GM23338 (cell line): ENCODE measurements at regions not wholly inside any gene's neighbourhood (a gene's known extent, or its start where the extent isn't known, plus 50 kb on each side); places are given as distances from the start of the nearest gene placed in this dataset.

ENCODE experiments used
- ATAC-seq: fragments of 200-7000 bp; cut with Tn5 transposase; 3 replicates; pipeline ENCODE4 v1.9.1; 2020
- DNase-seq: peaks from one replicate; pipeline ENCODE4 v3.0.0-alpha.2; 2015; ENCODE audit warnings: low spot score
- H2AFZ ChIP-seq: fragments of 200-600 bp; sonication (generic); 2 replicates; pipeline ENCODE4 v1.8.0; 2016; ENCODE audit warnings: antibody characterized with exemption, mild to moderate bottlenecking, moderate library complexity
- H3F3A ChIP-seq: fragments of 200-600 bp; sonication (generic); replicated peaks from 2 replicates; pipeline ENCODE4 v1.8.0; 2017; ENCODE audit warnings: antibody characterized with exemption, mixed run types, low read depth
- H3K27ac ChIP-seq: fragments of 200-600 bp; sonication (generic); 2 replicates; pipeline ENCODE4 v1.6.1; 2016; ENCODE audit warnings: low read depth
- H3K27me3 ChIP-seq: fragments of 200-600 bp; sonication (generic); 2 replicates; pipeline ENCODE4 v1.8.0; 2016; ENCODE audit warnings: mild to moderate bottlenecking, mixed run types, moderate library complexity; ENCODE audit not compliant: insufficient read depth
- H3K36me3 ChIP-seq: fragments of 200-600 bp; sonication (generic); 2 replicates; pipeline ENCODE4 v1.8.0; 2016; ENCODE audit warnings: mild to moderate bottlenecking; ENCODE audit not compliant: insufficient read depth
- H3K4me1 ChIP-seq: fragments of 200-600 bp; sonication (generic); 2 replicates; pipeline ENCODE4 v1.8.0; 2016; ENCODE audit warnings: mild to moderate bottlenecking, moderate library complexity; ENCODE audit not compliant: insufficient read depth
- H3K4me2 ChIP-seq: fragments of 200-600 bp; sonication (generic); 2 replicates; pipeline ENCODE4 v1.7.1; 2017; ENCODE audit warnings: mixed run types
- H3K4me3 ChIP-seq: fragments of 200-600 bp; sonication (generic); 2 replicates; pipeline ENCODE4 v1.6.1; 2016; ENCODE audit warnings: mixed run types
- H3K79me2 ChIP-seq: fragments of 200-600 bp; sonication (generic); replicated peaks from 2 replicates; pipeline ENCODE4 v1.8.0; 2017; ENCODE audit warnings: mild to moderate bottlenecking; ENCODE audit not compliant: insufficient read depth
- H3K9me2 ChIP-seq: fragments of 200-600 bp; sonication (generic); 2 replicates; pipeline ENCODE4 v1.8.0; 2017; ENCODE audit not compliant: insufficient read depth
- H4K20me1 ChIP-seq: fragments of 200-600 bp; sonication (generic); replicated peaks from 2 replicates; pipeline ENCODE4 v1.8.0; 2017; ENCODE audit warnings: mild to moderate bottlenecking; ENCODE audit not compliant: insufficient read depth
- H3K27ac Mint-ChIP-seq: 2 replicates; pipeline ENCODE4 v1.8.0; 2020; ENCODE audit warnings: inconsistent platforms, mild to moderate bottlenecking, moderate library complexity, mixed read lengths
- H3K27me3 Mint-ChIP-seq: 3 replicates; pipeline ENCODE4 v1.8.0; 2022; ENCODE audit warnings: low read depth, mild to moderate bottlenecking, moderate library complexity, mixed read lengths, inconsistent platforms; ENCODE audit not compliant: insufficient read depth, poor library complexity
- H3K36me3 Mint-ChIP-seq: 3 replicates; pipeline ENCODE4 v1.8.0; 2021; ENCODE audit warnings: low read depth, mild to moderate bottlenecking, inconsistent platforms, moderate library complexity, mixed read lengths
- H3K4me1 Mint-ChIP-seq: 3 replicates; pipeline ENCODE4 v1.8.0; 2020; ENCODE audit warnings: mild to moderate bottlenecking, inconsistent platforms, mixed read lengths
- H3K4me3 Mint-ChIP-seq: 3 replicates; pipeline ENCODE4 v1.8.0; 2021; ENCODE audit warnings: moderate library complexity, mild to moderate bottlenecking, inconsistent platforms, mixed read lengths
- H3K9me3 Mint-ChIP-seq: 3 replicates; pipeline ENCODE4 v1.8.0; 2020; ENCODE audit warnings: moderate library complexity, mild to moderate bottlenecking, inconsistent platforms, mixed read lengths
- CREB1 ChIP-seq: fragments of 250-450 bp; sonication (Bioruptor Pico); IDR thresholded peaks from 2 replicates; pipeline ENCODE4 v1.5.0; 2020; ENCODE audit warnings: low read depth, mild to moderate bottlenecking, moderate library complexity
- CTCF ChIP-seq, 2 experiments: fragments of 200-600 bp in 1 of 2; sonication (generic) in 1 of 2; conservative IDR thresholded peaks; 2 replicates each; pipeline versions ENCODE4 v1.5.1 to v1.6.1; 2016 to 2017; ENCODE audit warnings: antibody characterized with exemption in 2 of 2, low read depth in 2 of 2, mild to moderate bottlenecking in 2 of 2, moderate library complexity in 1 of 2
- ETS1 ChIP-seq: IDR thresholded peaks from 2 replicates; pipeline ENCODE4 v1.6.1; 2016; ENCODE audit warnings: antibody characterized with exemption
- EZH2 ChIP-seq: fragments of 200-600 bp; sonication (generic); IDR thresholded peaks from one replicate; pipeline ENCODE4 v1.8.0; 2017; ENCODE audit warnings: antibody characterized with exemption, mild to moderate bottlenecking, low read depth; ENCODE audit not compliant: unreplicated experiment
- EZH2phosphoT487 ChIP-seq: fragments of 200-600 bp; sonication (generic); IDR thresholded peaks from one replicate; pipeline ENCODE4 v1.8.1; 2018; ENCODE audit warnings: antibody characterized with exemption; ENCODE audit not compliant: unreplicated experiment
- JUNB ChIP-seq: IDR thresholded peaks from one replicate; pipeline ENCODE4 v1.6.1; 2016; ENCODE audit warnings: antibody characterized with exemption; ENCODE audit not compliant: unreplicated experiment
- NANOG ChIP-seq: IDR thresholded peaks from 2 replicates; pipeline ENCODE4 v1.6.1; 2016; ENCODE audit warnings: antibody characterized with exemption, borderline replicate concordance
- POLR2AphosphoS5 ChIP-seq: IDR thresholded peaks from 2 replicates; pipeline ENCODE4 v1.6.1; 2016; ENCODE audit warnings: antibody characterized with exemption, low read depth
- REST ChIP-seq: IDR thresholded peaks from one replicate; pipeline ENCODE4 v1.6.1; 2018; ENCODE audit warnings: antibody characterized with exemption; ENCODE audit not compliant: unreplicated experiment
- STAT1 ChIP-seq: IDR thresholded peaks from one replicate; pipeline ENCODE4 v1.6.1; 2016; ENCODE audit warnings: antibody characterized with exemption; ENCODE audit not compliant: unreplicated experiment
- ZNF114 ChIP-seq: fragments of 250-450 bp; sonication (Bioruptor Pico); IDR thresholded peaks from 2 replicates; pipeline ENCODE4 v1.5.0; 2020; ENCODE audit warnings: mild to moderate bottlenecking, moderate library complexity
- ZNF331 ChIP-seq: fragments of 250-450 bp; sonication (Bioruptor Pico); IDR thresholded peaks from 2 replicates; pipeline ENCODE4 v1.5.0; 2020; ENCODE audit warnings: low read depth, mild to moderate bottlenecking, moderate library complexity
- ZNF462 ChIP-seq: fragments of 250-450 bp; sonication (Bioruptor Pico); IDR thresholded peaks from 2 replicates; pipeline ENCODE4 v1.5.0; 2020; ENCODE audit warnings: mild to moderate bottlenecking, moderate library complexity

GRCh38 chr1:192263436-192263835 is 53.4 kb upstream of the RGS21 start:
- H3K27me3 Mint-ChIP-seq = no peaks in the 10 kb centered on the region
- Histone ChIP-seq H3K4me2 (no peak overlapping the region), H3F3A (no peaks in the 10 kb centered on the region), H3K4me3 (no peak overlapping the region), H3K27ac (no peak overlapping the region), H3K4me1 (no peaks in the 10 kb centered on the region), H3K79me2 (no peaks in the 10 kb centered on the region), H3K27me3 (no peaks in the 10 kb centered on the region), H3K36me3 (no peaks in the 10 kb centered on the region), H4K20me1 (no peaks in the 10 kb centered on the region), H3K9me2 (no peaks in the 10 kb centered on the region), H2AFZ (no peak overlapping the region)
- ATAC-seq (no peak), DNase-seq (no peak)
- H3K4me1 Mint-ChIP-seq = no peaks in the 10 kb centered on the region
- no peak overlapping the region for H3K4me3 Mint-ChIP-seq
- no peak overlapping the region for H3K27ac Mint-ChIP-seq
- H3K9me3 Mint-ChIP-seq = no peaks in the 10 kb centered on the region
- TF ChIP-seq ZNF462 (no peak), STAT1 (no peak), NANOG (no peak), REST (no peak), EZH2phosphoT487 (no peak), POLR2AphosphoS5 (no peak), CTCF (conservative IDR thresholded peaks at IDR 0.05; ENCODE audit: low read depth in 2 of 2) (no peak), ETS1 (no peak), JUNB (no peak), ZNF331 (no peak), EZH2 (no peak), ZNF114 (CRISPR knock-in tag) (no peak), CREB1 (CRISPR knock-in tag) (no peak)
- no peaks in the 10 kb centered on the region for H3K36me3 Mint-ChIP-seq
